Esophagus squamous epithelium (tissue), 4 donors: ENCODE measurements at regions not wholly inside any gene's neighbourhood (a gene's known extent, or its start where the extent isn't known, plus 50 kb on each side); places are given as distances from the start of the nearest gene placed in this dataset.

Experiments
- POLR2A ChIP-seq, 4 donors: fragments of 450-650 bp; IDR thresholded peaks; one replicate each; pipeline ENCODE4 v1.6.1; 2017; ENCODE audit warnings: antibody characterized with exemption in 4 of 4, mild to moderate bottlenecking in 4 of 4, moderate library complexity in 3 of 4
- TF ChIP-seq, protein P1 (sequence below), 6 experiments: fragments of 450-650 bp in 4 of 6; fragments of 200-600 bp in 2 of 6; sonication (generic) in 2 of 6; IDR thresholded peaks; one replicate each; pipeline ENCODE4 v1.5.1; 2016 to 2019; ENCODE audit warnings: antibody characterized with exemption in 6 of 6, mild to moderate bottlenecking in 4 of 6, moderate library complexity in 4 of 6

DNA sequence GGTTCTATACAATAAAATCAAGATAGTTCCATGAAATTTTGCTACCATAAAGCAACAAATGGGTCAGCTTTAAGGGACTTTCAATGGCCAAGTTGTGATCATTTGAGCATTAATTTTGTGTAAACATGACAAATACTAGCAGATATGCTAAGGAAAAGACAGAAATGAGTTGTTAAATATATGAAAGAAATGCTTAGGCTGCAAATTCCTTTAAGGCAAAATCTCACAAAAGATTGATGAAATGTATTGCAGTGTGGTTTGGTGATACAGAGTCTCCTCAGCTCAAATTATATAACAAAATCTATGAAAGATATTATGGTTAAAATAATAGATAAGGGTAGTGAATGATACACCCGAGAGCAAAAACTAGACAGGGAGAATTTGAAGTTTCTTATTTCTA, 377.2 kb downstream of the RAP2B start:
- TF ChIP-seq, protein P1, sequence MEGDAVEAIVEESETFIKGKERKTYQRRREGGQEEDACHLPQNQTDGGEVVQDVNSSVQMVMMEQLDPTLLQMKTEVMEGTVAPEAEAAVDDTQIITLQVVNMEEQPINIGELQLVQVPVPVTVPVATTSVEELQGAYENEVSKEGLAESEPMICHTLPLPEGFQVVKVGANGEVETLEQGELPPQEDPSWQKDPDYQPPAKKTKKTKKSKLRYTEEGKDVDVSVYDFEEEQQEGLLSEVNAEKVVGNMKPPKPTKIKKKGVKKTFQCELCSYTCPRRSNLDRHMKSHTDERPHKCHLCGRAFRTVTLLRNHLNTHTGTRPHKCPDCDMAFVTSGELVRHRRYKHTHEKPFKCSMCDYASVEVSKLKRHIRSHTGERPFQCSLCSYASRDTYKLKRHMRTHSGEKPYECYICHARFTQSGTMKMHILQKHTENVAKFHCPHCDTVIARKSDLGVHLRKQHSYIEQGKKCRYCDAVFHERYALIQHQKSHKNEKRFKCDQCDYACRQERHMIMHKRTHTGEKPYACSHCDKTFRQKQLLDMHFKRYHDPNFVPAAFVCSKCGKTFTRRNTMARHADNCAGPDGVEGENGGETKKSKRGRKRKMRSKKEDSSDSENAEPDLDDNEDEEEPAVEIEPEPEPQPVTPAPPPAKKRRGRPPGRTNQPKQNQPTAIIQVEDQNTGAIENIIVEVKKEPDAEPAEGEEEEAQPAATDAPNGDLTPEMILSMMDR (IDR thresholded peaks at IDR 0.05): no peak
- TF ChIP-seq POLR2A (IDR thresholded peaks at IDR 0.05): no peak
